Hematopoietic multipotent progenitor cell treated with erythropoietin and hydrocortisone succinate and interleukin-3 and kit ligand, for 8 days (in vitro differentiated cells): ENCODE measurements at regions not wholly inside any gene's neighbourhood (a gene's known extent, or its start where the extent isn't known, plus 50 kb on each side); places are given as distances from the start of the nearest gene placed in this dataset.

ENCODE experiments used
- DNase-seq: peaks from one replicate; pipeline ENCODE4 v3.0.0-alpha.2; 2015

DNA sequence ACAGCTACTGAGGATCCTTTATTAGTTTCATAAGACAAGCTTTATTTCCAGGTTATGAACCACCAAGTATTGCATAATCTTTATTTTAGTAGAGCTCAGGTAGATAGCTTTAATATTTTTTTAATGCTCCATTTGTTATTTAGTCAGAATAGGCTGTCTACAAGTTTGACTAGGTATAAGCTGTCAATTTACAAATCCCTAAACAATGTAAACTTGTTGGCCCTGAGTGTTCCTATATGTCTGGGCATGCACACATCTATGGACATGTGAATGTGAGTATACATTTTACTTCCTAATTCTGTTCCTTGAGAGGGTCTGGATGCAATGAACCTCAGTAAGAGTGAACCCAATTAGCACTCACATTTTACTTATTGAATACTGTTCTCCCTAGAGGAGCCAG, 722.2 kb upstream of the PTPRD start:
- DNase-seq: no peak

DNA sequence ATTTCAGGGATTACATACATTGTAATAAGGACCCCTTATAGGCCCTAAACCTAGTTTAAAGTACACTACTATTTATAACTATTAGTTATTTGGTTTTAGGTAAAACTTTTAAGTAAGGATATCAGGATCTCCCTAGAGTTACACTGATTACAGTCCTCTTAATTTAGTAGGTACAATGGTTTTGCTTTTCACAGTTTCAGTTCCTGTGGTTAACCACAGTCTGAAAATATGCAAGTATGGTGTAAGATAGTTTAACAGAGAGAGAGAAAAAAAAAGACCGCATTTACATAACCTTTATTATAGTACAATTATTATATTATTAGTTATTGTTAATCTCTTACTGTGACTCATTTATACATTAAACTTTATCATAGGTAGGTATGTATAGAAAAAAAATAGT, 725.3 kb upstream of the PTPRD start:
- DNase-seq: no peak

DNA sequence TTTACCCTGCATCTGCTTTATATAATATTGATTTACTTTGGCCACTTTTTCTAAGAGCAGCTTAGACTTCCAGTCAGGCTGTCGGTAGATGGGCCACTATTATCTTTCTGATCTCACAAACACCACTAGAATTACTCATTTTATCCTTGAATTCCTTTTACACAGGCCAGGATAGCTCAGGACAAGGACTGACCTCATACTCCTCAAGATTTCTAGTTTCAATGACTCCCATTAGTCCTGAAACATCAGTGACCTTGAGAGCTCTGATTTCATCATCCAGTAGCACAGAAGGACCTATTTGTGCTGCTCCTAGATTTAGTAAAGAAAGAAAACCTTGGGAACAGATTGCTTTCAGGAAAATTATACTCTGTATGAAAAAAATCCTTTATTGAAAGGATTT, 727.9 kb upstream of the PTPRD start:
- no peak for DNase-seq

DNA sequence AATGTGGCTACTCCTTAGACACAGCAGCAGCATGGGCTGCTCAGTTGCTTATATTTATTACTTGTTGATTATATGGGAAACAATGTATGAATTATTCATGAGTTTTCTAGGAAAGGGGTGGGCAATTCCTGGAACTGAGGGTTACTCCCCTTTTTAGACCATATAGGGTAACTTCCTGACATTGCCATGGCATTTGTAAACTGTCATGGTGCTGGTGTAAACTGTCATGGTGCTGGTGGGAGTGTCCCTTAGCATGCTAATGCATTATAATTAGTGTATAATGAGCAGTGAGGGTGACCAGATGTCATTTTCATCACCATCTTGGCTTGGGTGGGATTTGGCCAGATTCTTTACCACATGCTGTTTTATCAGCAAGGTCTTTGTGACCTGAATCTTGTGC, 734.6 kb upstream of the PTPRD start:
- DNase-seq: no peak

DNA sequence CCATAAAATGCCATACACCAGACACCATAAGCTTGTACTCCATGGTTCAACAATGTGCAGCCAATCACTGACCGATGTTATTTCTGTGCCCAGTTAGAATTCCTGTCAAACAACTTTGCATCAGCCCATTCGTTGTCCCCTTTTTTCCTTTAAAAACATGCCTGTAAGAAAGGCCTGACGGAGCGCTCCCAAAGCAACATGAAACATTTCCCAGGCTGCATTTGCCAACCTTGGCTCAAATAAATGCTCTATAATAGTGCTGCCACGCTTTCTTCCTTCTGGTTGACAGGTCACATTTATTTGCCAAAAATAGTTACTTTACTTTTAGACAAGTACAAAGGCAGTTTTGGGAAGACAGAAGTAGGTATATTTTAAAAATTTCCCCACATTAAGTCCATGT, 735.6 kb upstream of the PTPRD start:
- no peak for DNase-seq

DNA sequence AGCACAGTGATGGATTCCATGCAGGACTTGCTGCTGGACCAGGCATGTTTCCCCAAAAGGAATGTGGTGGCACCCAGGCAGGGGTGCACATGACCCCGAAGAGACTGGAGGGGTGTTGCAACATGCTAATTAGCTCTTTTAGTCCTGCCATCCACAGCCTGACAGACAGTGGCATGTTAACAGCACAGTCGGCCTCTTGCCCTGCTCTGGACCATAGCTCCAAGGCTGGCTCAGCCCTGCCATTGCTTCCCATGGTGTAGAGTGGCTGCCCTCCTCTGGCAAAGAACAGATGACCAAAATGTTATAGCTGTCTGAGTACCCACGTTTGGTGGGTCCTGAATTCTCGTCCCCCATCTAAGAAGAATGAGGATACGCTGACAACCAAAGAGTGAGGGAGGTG, 736.4 kb upstream of the PTPRD start:
- DNase-seq: no peak

DNA sequence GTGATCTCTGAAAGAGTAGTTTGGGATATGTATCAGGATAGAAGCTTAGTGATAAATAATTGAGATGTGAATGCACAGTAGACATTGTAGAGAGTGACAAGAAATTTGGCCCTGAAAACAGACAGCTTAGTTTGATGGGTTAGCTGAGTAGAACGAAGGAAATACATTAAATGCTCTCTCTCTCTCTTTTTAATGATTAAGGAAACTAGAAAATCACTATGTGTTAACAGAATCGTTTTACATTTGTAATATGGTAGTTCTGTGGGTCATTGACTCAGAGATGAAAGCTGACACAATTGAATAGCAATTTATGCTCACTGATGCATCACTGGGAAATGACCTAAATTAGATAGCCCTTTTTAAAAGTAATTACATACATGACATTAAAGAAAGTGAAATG, 739.8 kb upstream of the PTPRD start:
- DNase-seq: no peak

DNA sequence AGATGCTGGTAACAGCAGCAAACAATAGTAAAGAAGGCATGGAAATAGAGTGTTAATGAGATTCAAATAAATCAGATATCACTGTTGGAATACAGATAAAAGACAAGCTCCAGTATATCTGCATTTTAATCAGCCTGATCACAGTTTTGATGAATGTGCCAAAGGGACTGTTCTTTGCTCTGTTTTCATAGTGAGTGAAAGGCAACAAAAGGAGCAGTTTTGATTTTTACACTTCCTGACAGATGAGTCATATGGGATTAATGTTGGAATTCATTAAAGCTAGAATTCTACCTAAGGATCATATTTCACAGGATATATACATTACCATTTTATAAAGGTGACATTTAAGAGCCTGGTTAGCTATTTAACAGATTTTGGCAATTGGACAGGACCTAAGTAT, 743.3 kb upstream of the PTPRD start:
- DNase-seq: no peak

DNA sequence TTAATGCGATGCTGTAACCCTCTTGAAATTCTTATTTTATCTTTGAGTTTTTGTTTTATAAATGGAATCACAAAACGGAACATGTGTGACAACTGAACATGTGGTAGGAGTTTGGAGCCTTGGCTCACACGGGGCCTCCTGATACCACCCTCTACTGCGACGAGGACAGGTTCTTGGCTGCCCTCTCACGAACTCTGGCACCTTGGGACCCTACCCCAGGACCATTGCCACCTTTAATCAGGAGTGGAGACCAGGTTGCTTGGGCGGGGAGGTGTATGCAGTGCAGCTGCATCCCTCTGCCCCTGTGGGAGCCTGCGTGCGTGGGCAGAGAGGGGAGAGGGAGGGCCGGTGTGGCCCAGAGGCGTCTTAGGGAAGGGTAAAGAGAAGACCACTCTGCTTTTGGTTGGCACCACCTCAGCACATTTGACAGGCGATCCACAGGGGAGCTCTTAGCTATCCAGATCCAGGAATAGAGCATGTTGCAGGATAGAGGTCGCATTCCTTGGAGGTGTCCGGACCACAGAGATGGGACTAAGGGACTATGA, 753.9 kb upstream of the PTPRD start:
- no peak for DNase-seq

DNA sequence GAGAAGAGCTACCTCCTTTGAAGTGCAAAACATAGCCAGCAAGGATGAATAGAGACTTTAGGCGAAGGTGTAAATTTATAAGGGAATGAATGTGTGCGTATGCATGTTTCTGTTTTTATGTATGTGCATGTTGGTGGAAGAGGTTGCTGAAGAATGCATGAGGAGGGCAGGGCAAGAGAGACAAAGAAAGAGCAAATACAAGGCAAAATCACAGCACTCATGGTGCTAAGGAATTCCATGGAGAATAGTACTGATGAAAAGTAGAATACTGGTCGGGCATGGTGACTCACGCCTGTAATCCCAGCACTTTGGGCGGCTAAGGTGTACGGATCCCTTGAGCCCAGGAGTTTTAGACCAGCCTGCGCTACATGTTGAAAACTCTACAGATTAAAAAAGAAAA, 762.1 kb upstream of the PTPRD start:
- no peak for DNase-seq

DNA sequence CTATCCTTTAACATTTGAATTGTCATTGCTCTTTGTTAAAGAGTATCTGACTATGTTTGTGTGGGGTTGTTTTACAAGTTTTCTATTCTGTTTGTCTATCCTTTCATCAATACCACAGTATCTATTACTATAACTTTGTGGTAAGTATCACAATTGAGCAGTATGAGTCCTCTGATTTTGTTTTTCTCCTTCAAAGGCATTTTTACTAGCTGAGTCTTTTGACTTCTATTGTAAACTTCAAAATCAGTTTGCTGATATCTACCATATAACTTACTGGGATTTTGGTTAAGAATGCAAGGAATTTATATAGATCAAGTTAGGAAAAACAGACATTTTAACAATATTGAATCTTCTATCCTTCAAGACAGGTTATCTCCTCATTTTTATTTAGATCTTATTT, 789.8 kb upstream of the PTPRD start:
- no peak for DNase-seq

DNA sequence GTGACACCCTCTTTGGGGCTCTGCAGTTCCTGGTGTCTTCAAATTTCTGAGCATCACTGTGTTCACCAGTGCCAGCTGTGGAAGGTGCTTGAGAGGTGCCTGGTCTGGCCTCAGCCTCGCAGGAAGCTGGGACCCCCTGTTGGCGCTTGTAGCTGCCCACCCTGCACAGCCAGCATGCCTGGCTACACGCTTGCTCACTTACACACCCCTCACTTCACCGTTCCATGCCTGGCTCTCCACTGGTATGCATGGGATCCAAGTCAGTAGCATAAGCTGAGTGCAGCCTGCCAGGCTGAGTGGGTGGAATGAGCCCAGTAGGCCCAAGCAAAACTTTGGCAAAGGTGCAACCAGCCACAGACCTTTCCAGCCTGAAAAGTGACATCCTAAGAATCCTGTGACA, 801.4 kb upstream of the PTPRD start:
- DNase-seq: no peak

DNA sequence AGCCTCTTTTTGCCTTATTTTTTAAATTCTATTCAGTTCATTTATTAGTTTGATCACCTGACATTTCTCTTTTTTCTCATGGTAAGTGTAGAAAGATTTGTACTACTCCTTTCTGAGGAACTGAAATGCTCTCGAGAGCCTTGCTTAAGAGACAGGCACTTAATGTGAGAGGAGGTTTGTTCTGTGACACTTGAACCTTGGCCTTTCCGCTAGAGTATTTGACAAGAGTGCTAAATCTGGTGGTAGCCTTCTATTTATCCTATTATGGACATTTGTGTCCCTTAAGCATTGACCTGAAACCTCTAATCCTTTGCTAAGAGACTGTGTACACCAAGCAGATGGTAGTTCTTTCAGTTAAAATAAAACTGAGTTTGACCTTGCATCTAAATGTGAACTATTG, 805.0 kb upstream of the PTPRD start:
- DNase-seq: no peak

DNA sequence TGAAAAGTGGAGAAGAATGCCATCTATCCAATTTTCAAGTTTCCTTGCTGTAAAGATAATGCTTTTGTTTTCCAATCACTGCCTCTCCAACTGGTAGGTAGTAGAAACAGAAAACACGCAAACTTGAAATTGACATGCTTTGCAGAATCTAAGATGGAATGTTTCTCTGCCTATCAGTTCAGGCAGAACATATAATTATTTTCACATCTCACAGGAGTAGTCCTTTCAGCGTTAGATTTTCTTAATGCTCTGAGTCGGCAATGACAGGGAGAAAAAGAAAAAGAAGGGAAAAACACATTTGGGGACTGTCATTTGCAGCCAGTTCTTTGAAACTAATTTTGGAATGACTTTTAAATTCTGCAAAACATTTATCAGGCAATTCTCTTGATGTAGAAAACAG, 818.7 kb upstream of the PTPRD start:
- DNase-seq: no peak

DNA sequence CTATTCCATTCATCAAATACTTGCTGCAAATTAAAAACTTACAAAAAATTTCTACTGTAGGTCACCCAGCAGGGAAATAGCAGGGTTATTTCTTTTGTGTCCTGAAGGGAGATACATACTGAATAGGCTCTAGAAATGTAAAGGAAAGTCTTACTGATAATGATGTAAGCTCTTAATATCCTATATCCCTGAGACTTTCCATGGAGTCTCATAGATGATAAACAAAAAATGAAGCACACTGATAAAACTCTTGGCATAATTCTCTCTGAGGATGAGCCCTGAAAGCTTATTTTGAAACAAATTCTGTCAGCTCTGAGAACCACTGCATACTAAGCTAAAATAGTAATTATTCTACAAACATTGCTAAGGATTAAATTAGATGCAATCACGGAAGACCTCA, 819.6 kb upstream of the PTPRD start:
- no peak for DNase-seq

DNA sequence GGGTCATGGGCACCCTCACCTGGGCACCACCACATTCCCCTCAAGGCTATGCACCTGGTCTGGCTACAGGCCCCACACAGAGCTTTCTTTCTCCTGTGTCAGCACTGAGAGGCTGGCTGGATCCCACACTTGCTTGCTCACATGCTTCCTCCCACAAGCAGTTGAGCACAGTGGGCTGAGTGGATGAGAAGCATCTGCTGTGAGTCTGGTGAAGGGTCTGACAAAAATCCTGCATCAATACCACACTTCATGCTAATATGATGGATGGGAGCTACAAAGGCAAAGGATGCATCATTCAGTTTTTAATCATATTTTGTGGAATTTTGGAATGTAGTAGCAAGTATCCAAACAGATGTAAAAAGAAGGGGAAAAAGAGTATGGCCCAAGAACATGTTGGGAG, 830.8 kb upstream of the PTPRD start:
- no peak for DNase-seq

DNA sequence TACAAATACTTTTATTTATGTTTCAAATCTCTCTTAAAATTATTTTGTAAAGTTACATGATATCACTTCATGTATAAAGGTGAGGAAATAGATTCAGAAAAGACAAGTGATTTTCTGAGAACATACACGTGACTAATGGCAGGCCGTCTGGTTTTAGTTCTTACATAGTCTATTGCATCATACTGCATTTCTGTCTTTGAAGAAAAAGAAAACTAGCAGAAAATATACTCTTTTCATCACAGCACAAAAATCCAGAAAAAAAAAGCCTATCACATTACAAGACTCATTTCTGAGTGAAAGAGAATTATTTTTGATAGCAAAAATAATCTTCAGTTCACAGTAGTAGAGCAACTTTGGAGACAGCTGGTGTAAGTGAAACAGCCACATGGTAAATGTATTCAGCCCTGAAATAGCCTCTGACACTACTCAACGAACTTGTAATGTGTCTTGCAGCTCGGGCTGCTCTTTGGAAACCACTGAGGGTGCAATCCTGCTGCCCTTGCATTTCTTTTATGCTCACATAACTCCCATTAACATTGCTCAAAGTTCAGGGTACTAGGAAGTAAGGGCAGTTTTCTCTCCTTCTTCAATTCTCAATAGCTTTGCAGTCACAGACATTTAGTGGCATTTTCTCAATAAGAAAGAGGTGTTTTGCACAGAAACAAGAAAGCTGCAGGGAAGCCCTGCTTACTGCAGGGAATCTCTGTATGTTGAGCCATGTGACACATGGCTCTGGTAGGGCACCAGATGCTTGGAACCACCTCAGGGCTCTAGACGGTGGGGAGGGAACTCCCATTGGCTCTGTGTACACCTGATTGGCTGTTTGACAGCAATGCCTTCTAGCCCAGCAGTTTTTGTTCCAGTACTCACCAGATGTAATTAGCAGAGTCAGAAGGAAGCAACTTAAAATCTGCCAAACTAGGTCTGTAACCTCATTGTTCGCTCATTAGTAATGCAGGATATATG, 845.3 kb upstream of the PTPRD start:
- no peak for DNase-seq

DNA sequence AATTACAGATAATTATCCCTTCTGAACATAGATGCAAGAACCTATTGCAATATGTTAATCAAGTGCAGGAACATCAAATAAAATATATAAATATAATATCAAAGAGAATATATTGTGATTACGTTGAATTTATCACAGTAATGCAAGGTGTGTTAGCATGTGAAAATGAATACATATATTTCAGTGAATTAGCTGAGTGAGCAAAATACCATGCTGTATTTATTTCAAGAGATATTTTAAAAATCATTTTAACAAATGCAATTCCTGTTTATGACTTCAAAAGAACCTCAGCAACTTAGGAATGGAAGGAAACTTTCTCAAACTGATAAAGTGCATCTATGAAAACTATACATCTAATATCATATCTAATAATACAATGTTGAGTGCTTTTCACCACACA, 856.9 kb upstream of the PTPRD start:
- no peak for DNase-seq

DNA sequence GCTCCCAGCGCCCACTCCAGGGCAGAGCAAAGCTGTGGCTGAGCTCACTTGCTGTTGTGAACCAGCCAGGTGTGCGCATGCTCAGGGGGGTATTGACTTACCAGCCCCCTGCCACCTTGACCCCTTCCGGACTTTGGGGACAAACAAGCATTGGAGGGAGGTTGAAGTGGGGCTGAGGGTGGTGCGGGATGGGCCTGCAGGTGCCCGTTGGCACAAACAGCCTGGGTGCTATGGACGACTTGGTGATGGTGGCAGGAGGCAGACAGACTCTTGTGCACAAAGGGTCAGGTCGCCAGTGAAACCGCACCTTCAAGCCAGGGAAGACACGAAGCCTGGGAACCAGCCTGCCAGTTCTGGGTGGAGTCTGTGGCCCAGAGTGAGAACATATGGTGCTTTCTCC, 858.5 kb upstream of the PTPRD start:
- DNase-seq: no peak

DNA sequence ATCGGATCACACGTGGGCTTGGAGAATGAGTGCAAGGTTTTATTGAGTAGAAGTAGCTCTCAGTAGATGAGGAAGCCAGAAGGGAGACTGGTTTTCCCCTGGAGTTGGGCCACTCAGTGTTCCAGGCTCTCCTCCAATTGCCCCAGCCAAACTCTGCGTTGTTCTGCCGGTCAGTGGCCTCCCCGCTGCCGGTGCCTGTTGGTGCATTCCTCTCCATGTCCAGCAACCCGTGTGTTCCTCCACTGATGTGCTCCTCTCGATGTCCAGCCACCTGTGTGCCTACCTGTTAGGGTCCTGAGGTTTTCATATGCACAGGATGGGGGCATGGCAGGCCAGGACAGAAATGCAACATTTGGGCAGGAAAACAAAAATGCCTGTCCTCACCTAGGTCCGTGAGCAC, 888.0 kb upstream of the PTPRD start:
- no peak for DNase-seq

DNA sequence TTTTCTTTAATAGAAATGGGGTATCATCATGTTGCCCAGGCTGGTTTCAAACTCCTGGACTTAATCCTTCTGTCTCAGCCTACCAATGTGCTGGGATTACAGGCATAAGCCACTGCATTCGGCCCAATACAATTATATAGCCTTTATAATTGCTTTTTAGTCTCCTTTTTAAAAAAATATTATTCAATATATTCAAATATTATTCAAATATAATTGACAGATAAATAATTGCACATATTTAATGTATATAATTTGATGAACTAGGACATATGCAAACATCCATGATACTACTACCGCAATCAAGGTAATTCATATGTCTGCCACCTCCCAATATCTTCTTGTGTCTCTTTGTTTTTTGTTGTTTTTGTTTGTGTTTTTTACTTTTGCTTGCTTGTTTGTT, 894.2 kb upstream of the PTPRD start:
- DNase-seq: no peak

DNA sequence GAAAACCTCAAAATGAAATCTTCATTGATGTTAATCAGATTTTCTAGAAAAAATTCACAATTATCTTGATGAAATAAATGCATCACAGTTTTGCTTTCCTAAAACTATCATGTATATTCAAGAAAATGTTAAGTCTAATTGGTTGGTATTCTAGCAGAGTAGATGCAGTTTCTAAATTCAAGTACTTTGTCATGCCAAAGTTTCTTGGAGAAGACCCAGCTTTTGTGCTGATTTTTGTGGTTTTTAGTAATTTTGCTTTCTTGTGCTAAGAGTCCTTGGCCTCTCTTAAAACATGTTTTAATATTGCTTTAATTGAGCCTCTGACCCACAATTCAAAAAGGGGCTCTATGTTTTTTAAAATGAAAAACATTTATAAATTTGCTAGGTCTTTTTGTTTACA, 924.8 kb upstream of the PTPRD start:
- DNase-seq: no peak

DNA sequence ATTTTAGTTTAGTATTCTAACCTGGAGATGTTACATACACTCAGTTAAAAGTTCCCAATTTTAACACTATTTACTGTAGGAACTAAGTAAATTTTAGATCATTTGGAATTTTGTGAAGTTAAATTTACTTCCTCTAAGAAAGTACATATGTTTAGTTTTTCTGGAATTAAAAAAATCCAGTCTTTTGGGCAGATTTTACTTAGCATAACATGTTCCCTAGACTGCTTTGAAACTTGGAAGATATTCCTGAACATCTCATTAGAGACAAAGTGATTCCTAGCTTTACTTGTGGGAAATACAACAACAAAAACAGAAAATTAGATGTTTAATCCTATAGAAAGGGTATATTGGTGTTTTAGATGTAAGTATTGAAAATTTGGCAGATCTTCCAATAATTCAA, 930.0 kb upstream of the PTPRD start:
- no peak for DNase-seq

DNA sequence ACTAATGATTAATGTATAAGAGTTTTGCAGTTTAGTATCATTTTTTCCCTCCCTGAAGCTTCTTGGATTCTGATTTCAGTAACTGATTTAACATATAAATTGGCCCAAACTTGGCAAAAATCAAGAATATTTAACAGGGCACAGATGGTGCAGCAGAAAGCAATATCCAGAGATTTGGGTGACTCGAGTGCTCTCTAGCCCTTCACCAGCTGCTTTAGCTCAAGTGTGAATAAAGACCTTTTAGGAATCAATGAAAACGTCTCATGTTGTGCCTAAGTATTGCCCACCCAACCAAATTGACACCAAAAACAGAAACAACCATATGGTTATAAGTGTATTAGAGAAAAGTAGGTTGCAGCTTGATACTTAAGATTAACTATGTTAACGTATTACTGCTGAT, 933.4 kb upstream of the PTPRD start:
- no peak for DNase-seq

DNA sequence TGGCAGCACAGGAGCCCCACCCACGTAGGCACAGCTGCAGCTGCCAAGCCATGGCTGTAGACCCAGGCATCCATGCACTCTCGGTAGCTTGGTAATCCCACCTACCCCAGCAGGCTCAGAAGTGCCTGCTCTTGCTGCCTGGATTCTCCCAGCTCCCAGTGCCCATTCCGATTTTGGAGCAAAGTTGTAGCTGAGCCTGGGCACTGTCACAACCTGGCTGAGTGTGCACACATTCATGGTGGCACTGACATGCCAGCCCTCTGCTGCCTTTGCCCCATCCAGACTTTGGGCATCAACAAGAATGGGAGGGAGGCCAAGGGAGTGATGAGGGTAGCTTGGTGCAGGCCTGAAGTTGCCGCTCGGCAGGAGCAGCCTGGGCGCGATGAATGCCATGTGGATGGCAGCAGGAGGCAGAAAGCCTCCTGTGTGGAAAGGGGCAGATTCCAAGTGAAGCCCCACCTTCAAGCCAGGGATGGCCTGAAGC, 936.6 kb upstream of the PTPRD start:
- no peak for DNase-seq
